NCI-H460 (cell line): ENCODE measurements at regions not wholly inside any gene's neighbourhood (a gene's known extent, or its start where the extent isn't known, plus 50 kb on each side); places are given as distances from the start of the nearest gene placed in this dataset.
"Not testable (repeated sequence)": the region's sequence is repeated elsewhere in the genome, so short reads cannot be mapped to it uniquely, and the experiment has no call there.

ENCODE experiments used
- DNase-seq: peaks from one replicate; pipeline ENCODE4 v3.0.0-alpha.2; 2016; ENCODE audit warnings: low read depth; ENCODE audit errors: extremely low read depth

- no peak for DNase-seq
Measured at GRCh38 chr18:78460558-78460957, 519.1 kb upstream of the SALL3 start.

DNA sequence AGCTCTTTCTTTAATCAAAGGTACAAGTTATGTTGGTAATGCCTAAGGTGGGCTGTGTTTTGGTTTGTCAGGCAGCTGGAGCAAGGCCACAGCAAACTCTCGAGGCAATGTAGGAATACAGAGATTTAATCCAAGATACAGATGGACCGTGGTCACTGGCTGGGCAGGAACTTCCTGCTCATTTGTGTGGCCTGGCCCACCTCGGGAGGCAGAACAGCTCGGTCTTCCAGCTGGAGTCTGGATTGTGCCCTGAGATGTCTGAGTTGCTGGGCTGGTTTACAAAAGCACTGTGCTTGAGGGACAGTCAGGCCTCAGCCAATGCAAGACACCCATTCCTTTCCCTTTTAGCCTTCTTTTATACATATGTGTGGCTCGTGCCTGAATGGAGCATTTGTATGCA, 506.1 kb upstream of the SALL3 start:
- DNase-seq = no peak

- DNase-seq = no peak
Measured at GRCh38 chr18:78477840-78478239, 501.8 kb upstream of the SALL3 start.

DNA sequence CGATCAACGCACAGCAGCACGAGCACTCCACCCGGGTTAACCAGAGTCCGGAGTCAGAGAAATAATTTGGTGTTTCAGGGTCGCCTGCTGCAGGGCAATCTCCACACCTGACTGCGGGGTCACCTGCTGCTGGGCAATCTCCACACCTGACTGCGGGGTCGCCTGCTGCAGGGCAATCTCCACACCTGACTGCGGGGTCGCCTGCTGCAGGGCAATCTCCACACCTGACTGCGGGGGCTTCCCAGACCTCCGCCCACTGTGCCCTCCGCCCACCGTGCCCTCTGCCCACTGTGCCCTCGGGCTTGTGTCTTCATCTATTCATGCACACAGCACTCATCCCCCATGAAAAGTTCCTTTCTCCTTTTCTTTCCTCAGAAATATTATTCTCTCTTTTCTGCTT, 500.2 kb upstream of the SALL3 start:
- DNase-seq = no peak

- no peak for DNase-seq
Measured at GRCh38 chr18:78480262-78481054, 499.2 kb upstream of the SALL3 start.

- DNase-seq = no peak
Measured at GRCh38 chr18:78482378-78482777, 497.2 kb upstream of the SALL3 start.

DNA sequence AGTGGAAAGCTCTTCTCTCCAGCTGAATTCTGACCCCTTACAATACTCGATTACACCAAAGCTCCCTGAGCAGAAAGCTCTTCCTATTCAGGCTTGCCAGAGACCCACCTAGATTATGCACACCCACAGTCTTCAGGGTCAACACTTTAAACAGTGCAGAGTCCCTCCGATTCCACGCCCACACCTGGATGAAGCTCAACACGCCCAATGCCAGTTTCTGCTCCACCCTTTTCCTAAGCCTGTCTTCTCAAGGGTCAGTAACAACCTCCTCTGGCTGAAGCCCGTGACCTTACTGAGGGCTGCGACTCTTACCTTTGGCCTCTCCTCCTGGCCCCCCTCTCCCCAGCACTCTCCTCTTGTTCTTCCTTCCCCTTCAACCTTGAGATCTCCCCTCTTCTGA, 492.0 kb upstream of the SALL3 start:
- no peak for DNase-seq

GRCh38 chr18:78492064-78492812, 487.4 kb upstream of the SALL3 start:
- no peak for DNase-seq

DNA sequence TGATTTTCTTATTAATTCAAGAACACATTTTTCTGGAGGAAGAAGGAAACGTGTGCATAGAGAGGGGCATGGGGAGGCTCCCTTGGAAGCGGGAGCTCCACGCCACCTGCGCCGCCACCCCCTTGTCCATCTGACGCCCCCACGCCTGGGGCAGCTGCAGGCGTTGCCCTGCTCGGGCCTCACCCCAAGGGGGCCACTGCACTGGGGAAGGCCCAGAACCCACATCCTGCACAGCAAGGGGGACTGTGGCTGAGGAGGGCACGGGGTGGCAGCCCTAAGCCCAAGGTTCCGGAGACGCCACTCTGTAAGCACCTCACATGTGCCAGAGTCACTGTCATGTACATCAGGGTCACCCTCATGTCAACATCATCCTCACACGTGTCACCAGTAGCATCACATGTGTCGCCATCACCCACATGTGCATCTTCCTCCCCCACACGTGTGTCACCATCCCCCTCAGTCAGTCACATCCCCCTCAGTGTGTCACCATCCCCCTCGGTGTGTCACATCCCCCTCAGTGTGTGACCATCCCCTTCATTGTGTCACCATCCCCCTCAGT, 486.7 kb upstream of the SALL3 start:
- no peak for DNase-seq

DNA sequence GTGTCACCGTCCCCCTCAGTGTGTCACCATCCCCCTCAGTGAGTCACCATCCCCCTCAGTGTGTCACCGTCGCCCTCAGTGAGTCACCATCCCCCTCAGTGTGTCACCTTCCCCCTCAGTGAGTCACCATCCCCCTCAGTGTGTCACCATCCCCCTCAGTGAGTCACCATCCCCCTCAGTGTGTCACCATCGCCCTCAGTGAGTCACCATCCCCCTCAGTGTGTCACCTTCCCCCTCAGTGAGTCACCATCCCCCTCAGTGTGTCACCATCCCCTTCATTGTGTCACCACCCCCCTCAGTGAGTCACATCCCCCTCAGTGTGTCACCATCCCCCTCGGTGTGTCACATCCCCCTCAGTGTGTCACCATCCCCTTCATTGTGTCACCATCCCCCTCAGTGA, 486.1 kb upstream of the SALL3 start:
- not testable (repeated sequence) for DNase-seq

DNA sequence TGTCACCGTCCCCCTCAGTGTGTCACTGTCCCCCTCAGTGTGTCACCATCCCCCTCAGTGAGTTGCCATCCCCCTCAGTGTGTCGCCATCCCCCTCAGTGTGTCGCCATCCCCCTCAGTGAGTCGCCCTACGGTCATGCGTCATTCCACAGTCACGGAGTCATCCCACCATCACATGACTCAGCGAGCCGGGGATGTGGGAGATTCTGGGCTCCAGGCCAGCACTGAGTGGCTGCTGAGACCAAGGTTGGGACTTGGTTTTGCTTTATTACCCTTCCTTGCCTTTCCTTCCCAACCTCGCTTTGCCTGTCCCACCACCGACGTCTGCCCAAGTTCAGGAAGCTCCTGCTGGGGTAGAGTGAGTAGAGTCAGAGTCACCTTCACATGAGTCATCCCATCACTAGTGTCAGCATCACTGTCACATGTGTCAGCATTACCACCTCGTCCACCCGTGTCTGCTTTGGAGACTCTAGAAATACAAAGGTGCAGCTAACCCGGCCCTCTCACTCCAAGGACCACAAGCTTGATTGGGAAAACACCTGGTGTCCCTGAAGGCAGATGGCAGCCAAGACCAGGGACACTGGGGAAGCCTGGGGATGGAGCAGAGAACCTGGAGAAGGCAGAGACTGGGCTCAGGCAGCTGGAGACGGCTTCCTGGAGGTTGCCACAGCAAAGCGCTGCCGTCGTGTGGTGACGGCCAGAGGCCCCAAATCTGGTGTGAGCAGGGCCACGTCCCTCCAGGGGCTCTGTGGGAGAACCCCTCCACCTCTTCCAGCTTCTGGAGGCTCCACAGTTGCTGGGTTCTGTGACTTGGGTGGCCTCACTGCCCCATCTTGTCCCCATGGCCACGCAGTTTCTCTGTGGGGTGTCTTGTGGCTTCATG, 485.2 kb upstream of the SALL3 start:
- DNase-seq = no peak

DNA sequence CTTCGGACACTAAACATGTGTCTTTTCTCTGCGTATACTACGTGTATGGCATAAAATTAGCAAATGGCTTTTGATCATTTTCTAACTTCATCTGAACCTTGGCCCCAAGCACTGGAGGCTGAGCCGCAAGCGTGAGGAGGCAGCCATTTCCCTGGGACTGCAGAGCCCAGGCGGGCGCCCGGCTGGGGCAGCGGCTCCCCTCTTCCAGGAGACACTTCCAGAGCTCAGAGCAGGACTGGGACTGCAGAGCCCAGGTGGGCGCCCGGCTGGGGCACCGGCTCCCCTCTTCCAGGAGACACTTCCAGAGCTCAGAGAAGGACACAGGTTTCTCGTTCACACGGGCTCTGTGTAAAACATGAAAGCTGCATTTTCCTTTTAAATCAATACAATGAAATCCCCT, 484.1 kb upstream of the SALL3 start:
- DNase-seq = no peak

DNA sequence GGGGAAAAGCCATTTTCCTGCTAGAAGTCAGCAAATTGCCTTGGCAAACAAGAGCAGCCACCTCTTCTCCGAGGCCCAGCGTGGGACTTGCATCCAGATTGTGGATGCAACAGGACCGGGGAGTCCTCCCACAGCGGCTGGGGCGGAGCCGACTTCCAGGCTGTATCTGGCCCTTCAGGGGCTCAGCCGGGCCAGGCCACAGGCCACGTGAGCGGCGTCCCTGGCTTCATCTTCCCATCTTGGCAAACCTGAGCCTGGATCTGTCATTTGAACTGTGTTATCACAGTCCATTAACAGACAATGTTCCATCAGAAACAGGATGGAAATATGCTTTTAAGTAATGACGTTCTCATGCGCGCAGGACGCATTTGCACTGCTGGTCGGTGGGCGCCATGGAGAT, 483.5 kb upstream of the SALL3 start:
- no peak for DNase-seq

DNA sequence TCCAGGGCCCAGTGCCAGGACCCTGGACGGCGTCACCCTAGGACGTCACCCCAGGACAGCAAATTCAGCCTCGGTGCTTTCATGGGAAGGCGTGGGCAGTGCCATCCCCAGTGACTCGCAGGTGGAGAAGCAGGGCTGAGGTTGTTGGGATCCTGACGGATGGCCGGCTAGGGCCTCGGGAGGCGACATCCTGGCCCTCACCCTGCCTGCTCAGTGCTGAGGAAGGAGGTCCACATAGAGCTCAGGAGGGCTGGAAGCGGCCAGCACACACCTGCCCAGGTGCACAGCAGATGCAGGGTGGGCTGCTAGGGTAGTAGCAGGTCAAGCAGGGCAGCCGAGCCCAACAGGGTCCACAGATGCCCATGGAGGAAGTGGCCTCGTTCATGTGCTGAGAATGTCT, 482.0 kb upstream of the SALL3 start:
- no peak for DNase-seq

GRCh38 chr18:78499586-78499985, 480.0 kb upstream of the SALL3 start:
- DNase-seq = no peak

- no peak for DNase-seq
Measured at GRCh38 chr18:78501251-78501650, 478.4 kb upstream of the SALL3 start.

- DNase-seq = no peak
Measured at GRCh38 chr18:78503129-78503528, 476.5 kb upstream of the SALL3 start.

GRCh38 chr18:78505851-78506461, 473.7 kb upstream of the SALL3 start:
- DNase-seq = no peak

DNA sequence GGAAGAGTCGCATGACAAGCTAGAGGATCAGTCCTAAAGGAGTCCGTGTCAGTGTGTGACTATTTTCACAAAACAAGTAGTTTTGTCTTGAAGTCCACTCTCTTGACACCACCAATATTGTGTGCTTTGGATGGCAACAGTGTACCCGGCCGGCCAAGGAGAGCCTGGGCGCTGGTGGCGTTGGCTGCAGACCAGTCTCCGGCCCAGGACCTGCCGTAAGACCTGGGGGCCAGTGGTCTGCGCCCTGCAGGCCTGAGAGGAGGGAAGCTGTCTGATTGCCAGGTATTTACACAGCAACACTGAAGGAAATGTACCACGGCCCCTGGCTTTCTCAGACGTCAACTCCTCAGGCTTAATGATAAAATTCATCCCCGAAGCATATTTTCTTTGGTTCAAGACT, 472.4 kb upstream of the SALL3 start:
- no peak for DNase-seq

- not testable (repeated sequence) for DNase-seq
Measured at GRCh38 chr18:78508228-78508824, 471.3 kb upstream of the SALL3 start.
